ENCODE measurements at regions not wholly inside any gene's neighbourhood (a gene's known extent, or its start where the extent isn't known, plus 50 kb on each side); places are given as distances from the start of the nearest gene placed in this dataset.

- no peak overlapping the region for H3K27ac Mint-ChIP-seq
- H3K4me3 Mint-ChIP-seq = no peak overlapping the region
- DNase-seq = no peak
- TF ChIP-seq, protein P1, sequence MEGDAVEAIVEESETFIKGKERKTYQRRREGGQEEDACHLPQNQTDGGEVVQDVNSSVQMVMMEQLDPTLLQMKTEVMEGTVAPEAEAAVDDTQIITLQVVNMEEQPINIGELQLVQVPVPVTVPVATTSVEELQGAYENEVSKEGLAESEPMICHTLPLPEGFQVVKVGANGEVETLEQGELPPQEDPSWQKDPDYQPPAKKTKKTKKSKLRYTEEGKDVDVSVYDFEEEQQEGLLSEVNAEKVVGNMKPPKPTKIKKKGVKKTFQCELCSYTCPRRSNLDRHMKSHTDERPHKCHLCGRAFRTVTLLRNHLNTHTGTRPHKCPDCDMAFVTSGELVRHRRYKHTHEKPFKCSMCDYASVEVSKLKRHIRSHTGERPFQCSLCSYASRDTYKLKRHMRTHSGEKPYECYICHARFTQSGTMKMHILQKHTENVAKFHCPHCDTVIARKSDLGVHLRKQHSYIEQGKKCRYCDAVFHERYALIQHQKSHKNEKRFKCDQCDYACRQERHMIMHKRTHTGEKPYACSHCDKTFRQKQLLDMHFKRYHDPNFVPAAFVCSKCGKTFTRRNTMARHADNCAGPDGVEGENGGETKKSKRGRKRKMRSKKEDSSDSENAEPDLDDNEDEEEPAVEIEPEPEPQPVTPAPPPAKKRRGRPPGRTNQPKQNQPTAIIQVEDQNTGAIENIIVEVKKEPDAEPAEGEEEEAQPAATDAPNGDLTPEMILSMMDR (IDR thresholded peaks at IDR 0.05) = no peak
- no peaks in the 10 kb centered on the region for H3K9me3 Mint-ChIP-seq
- H3K27me3 Mint-ChIP-seq (ENCODE audit: insufficient read depth) = no peaks in the 10 kb centered on the region; the same call in 1 of the 2 replicates
- no peaks in the 10 kb centered on the region for H3K36me3 Mint-ChIP-seq (ENCODE audit: low read depth)
- H3K4me1 Mint-ChIP-seq (ENCODE audit: low read depth) = peaks cover 16% of the 10 kb centered on the region
Measured at GRCh38 chr11:23956586-23956985, 540.3 kb upstream of the LUZP2 start.

DNA sequence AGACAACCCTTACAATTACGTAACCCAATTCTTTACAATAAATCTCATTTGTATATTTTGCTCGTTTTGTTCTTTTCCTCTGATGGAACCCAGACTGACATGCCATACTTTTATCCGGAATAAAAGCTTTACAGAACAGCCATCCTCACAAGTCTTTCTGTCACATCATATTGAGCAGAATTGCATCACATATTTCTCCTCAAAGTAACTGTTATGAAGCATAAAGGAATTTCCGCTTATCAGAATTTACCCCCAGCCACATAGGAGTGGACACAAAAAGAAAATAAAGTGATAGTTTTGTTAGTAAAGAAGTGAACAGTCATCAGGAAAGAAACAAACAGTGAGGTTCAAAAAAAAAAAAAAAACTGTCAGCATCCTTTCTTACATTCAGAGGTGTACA is 539.5 kb upstream of the LUZP2 start:
- DNase-seq = no peak
- Mint-ChIP-seq H3K9me3 (no peaks in the 10 kb centered on the region), H3K27me3 (ENCODE audit: insufficient read depth) (no peaks in the 10 kb centered on the region; the same call in 1 of the 2 replicates), H3K4me1 (ENCODE audit: low read depth) (peaks cover 16% of the 10 kb centered on the region), H3K36me3 (ENCODE audit: low read depth) (no peaks in the 10 kb centered on the region), H3K4me3 (no peak overlapping the region), H3K27ac (no peak overlapping the region)
- TF ChIP-seq, protein P1 (IDR thresholded peaks at IDR 0.05) = no peak

DNA sequence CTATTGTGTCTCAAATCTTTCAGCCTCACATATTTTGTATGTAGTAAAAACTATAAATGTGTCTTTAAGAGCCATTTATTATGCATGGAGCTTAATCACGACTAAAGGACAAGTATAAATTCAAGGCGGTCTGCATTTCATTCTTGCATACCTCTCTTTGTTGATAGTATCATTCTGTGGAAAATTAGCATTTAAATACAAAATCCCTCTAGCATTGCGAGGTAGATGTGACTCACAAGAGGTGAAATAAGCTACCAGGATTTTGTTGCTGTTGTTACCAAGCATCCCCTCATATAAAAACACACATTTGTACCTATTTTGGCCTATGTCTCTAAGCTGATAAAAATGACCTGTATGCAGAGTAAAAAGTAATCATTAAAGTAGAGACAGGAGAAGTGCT is 537.4 kb upstream of the LUZP2 start:
- Mint-ChIP-seq H3K4me1 (ENCODE audit: low read depth) (peaks cover 16% of the 10 kb centered on the region), H3K4me3 (no peak overlapping the region), H3K9me3 (no peaks in the 10 kb centered on the region), H3K27ac (no peak overlapping the region), H3K36me3 (ENCODE audit: low read depth) (no peaks in the 10 kb centered on the region), H3K27me3 (ENCODE audit: insufficient read depth) (no peaks in the 10 kb centered on the region)
- TF ChIP-seq, protein P1 (IDR thresholded peaks at IDR 0.05) = no peak
- DNase-seq = no peak

DNA sequence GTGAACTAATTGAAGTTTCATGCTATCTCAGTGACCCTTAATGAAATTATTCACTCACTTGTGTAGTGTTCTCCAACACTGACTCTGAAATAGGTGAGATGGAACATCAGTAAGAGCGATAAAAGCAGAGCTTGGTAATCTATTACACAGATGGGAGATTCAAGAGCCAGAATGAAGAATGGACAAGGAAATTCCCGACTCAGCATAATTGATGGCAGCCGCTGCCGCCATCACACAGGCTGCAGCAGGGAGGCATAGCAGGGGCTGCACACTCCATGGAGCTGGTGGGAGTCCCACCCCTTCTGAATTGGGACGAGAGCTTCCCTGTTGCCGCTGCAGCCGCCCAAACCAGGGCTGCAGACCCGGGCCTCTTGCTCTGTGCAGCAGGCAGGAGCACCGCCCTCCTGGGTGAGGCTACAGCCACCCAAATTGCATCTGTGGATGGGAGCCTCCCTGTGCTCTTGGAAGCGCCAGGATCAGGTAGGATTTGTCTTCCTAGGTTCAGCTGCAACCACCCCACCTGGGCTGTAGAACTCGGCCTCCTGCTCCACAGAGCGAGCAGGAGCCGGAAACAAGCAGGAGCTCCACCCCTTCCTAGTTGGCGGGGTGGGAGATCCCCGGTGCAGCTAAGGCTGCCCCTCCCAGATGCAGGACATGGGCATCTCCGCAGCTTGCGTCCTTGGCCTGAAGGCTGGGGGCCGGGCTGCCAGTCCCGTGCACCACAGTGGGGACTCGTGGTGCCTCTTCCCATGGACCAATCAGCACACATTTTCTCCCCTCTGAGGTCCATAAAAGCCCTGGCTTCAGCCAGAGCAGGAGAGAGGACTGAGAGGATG is 535.1 kb upstream of the LUZP2 start:
- H3K27me3 Mint-ChIP-seq (ENCODE audit: insufficient read depth) = no peaks in the 10 kb centered on the region
- TF ChIP-seq, protein P1 (IDR thresholded peaks at IDR 0.05) = no peak
- no peak overlapping the region for H3K4me3 Mint-ChIP-seq
- no peaks in the 10 kb centered on the region for H3K36me3 Mint-ChIP-seq (ENCODE audit: low read depth)
- DNase-seq = no peak
- H3K4me1 Mint-ChIP-seq (ENCODE audit: low read depth) = peaks cover 8% of the 10 kb centered on the region
- H3K9me3 Mint-ChIP-seq = no peaks in the 10 kb centered on the region
- no peak overlapping the region for H3K27ac Mint-ChIP-seq

DNA sequence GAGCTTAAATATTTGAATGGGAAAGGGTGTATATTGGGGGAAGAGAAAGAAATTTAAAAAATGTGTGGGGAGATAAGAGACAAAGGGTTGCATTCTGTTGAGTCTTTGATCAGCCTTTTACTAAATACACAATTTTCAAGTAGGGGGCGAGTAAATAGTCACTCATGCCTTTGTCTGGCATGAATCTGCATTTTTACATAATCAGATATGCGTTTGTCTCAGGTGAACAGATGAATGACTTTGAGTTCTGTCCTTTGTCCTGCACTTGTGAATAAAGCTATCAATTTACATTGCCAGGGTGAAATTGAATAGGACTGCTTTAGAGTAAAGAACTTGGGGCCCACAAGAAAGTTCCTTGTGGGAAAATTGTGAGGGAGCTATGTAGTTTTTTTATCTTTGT is 523.6 kb upstream of the LUZP2 start:
- Mint-ChIP-seq H3K4me3 (no peak overlapping the region; the same call in 1 of the 2 replicates), H3K27me3 (ENCODE audit: insufficient read depth) (no peaks in the 10 kb centered on the region), H3K27ac (no peak overlapping the region), H3K4me1 (ENCODE audit: low read depth) (peaks cover 55% of the 10 kb centered on the region), H3K9me3 (no peaks in the 10 kb centered on the region), H3K36me3 (ENCODE audit: low read depth) (no peaks in the 10 kb centered on the region)
- no peak for DNase-seq
- TF ChIP-seq, protein P1 (IDR thresholded peaks at IDR 0.05) = no peak

All from HFFc6 (cell line).